ENCODE measurements at regions not wholly inside any gene's neighbourhood (a gene's known extent, or its start where the extent isn't known, plus 50 kb on each side); places are given as distances from the start of the nearest gene placed in this dataset.

DNA sequence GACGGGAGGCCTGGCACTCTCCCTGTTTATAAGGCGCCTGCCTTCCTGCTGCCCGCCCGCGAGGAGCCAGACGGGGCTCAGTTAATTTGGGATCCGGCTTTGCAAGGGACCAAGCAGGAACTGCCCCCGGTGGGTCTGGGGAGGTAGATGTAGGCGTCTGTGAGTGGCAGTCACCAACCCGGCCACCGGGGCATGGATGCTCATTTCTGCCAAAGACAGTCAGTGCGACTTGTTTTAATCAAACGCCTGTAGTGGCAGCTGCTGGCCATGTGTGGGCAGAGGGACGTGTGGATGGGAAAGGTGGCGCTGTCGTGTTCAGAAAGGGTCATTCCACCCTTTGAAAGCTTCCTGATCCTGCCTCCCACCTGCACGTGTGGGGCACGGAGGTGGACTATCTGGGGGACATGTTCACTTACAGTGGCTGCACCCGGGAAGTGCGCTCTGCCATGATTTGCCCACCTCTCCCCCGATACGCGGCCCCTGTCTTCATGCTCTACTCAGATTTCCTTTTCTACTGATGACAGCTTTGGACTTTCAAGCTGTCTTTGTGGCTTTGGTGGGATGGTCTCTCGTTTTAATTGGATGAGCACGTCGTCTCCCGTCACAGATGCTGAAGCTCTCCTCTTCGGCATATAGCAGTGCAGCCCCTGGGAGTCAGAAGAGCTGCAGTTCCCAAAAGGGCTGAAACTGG, 60.3 kb upstream of the CIBAR2 start (continued):
- TF ChIP-seq ZNF652 (CRISPR knock-in tag; IDR thresholded peaks at IDR 0.05; ENCODE audit: borderline replicate concordance, low read depth): peak; percentile 40; the same call in 1 of the 2 replicates
- TF ChIP-seq, protein P1, sequence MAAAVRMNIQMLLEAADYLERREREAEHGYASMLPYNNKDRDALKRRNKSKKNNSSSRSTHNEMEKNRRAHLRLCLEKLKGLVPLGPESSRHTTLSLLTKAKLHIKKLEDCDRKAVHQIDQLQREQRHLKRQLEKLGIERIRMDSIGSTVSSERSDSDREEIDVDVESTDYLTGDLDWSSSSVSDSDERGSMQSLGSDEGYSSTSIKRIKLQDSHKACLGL (CRISPR knock-in tag; IDR thresholded peaks at IDR 0.05): peak; percentile 50; the same call in 1 of the 2 replicates

DNA sequence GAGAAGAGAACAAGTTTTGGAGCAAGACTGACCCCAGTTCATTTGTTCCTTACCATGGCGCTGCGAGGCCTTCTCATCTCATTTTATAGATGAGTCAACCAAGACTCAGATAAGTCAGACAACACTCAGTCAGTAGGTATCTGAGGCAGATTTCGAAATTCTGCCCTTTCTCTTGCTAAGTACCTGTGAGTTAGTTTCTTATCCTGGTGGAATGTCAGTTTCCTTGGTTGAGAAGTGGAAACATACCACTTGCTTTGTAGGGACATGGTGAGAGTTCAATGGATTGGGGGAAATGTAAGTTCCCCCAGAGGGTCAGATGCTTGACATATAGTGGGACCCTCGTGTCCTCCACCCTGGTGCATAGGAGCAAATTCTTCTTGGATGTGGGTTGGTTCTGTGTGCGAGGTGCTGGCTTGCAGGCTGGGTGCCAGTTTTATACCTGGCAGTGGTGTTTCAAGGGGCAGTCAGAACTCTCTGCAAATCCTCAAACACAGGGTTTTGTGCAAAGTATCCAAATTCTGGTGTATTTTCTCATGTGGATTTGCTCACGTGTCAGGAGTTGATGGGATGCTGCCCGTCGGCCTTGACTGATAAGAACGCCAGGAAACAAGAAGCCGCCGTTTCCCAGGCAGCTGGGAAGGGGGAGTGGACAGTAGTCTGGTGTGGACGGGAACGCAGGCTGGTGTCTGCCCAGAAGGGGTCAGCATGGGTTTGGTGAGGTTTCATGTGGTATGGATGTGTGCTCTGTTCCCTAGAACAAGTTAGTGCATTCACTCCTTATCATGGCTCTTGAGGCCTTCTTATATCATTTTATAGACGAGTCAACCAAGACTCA, 61.1 kb upstream of the CIBAR2 start:
- peak overlapping the region; percentile 90 for H3K4me2 ChIP-seq (ENCODE audit: low read depth, low read length)
- no peak overlapping the region for H3K27ac ChIP-seq (ENCODE audit: extremely low read length, insufficient read depth, low read length)
- ATAC-seq (peak; percentile 38), DNase-seq (ENCODE audit: low spot score) (no peak), FAIRE-seq (peak; percentile 78)
- peak overlapping the region in 2 of 3 experiments; percentile 53 to 72; a peak in 2 of 6 replicates for H3K4me3 ChIP-seq (replicated peaks in 1 of 3; ENCODE audit: insufficient read depth in 1 of 3, low read depth in 2 of 3, low read length in 3 of 3)
- ChIA-PET POLR2A (interaction anchor here (1.2 to 6.6 kb wide), 7 partner anchors 8 to 37 kb away, joined by 3 to 39 read pairs (median 7); no protein-coding TSS in a partner anchor), CTCF (ENCODE audit: low intra/inter-chr PET ratio, low total read pairs) (interaction anchor here (1.2 to 1.6 kb wide), 2 partner anchors 32 to 58 kb away, joined by 4 to 6 read pairs; no protein-coding TSS in a partner anchor)
- H3K9me3 ChIP-seq (ENCODE audit: low read length): no peaks in the 10 kb centered on the region
- H3K79me2 ChIP-seq (ENCODE audit: insufficient read depth, low read length): peaks cover 8% of the 10 kb centered on the region
- no TSS peak for BruUV-seq (replicated peaks)
- 41% methylated on average over 14 of the region's 14 CpGs for WGBS (ENCODE audit: low lambda C conversion rate)
- intact Hi-C loops (cut with micrococcal nuclease; ENCODE audit: unreplicated experiment): loop anchor here (5.0 kb wide), 1 partner anchor 56 kb away; no protein-coding TSS in a partner anchor
- peaks cover 13 to 35% of the 10 kb centered on the region in 2 experiments; a peak in 4 of 5 replicates for H3K27me3 ChIP-seq (ENCODE audit: control insufficient read depth in 1 of 2, insufficient read depth in 2 of 2, low read length in 2 of 2)
- no peaks in the 10 kb centered on the region for H3K36me3 ChIP-seq (replicated peaks in 1 of 2; ENCODE audit: control insufficient read depth in 1 of 2, insufficient read depth in 2 of 2, low read length in 2 of 2)
- H2AFZ ChIP-seq (ENCODE audit: low read length): no peak overlapping the region
- in situ Hi-C loops (cut with HindIII; ENCODE audit: extremely low pct_ligation_motif_present, low pct_unique_long_range_greater_than_20kb): no loop called here
- peaks cover 62% of the 10 kb centered on the region for H3K4me1 ChIP-seq (ENCODE audit: insufficient read depth, low read length)
- peak overlapping the region; percentile 19; the same call in 1 of the 2 replicates for H3K9ac ChIP-seq (ENCODE audit: insufficient read depth, low read depth, low read length)
- peaks cover 29% of the 10 kb centered on the region; the same call in 1 of the 2 replicates for H4K20me1 ChIP-seq (ENCODE audit: insufficient read depth, low read length)
- TF ChIP-seq, protein P2, sequence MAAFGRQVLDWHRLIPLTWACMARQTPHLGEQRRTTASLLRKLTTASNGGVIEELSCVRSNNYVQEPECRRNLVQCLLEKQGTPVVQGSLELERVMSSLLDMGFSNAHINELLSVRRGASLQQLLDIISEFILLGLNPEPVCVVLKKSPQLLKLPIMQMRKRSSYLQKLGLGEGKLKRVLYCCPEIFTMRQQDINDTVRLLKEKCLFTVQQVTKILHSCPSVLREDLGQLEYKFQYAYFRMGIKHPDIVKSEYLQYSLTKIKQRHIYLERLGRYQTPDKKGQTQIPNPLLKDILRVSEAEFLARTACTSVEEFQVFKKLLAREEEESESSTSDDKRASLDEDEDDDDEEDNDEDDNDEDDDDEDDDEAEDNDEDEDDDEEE (CRISPR knock-in tag; IDR thresholded peaks at IDR 0.05): 0 out of 2 replicates have a peak, but pooled peaks have one; percentile 43
- TF ChIP-seq ZNF883 (CRISPR knock-in tag; IDR thresholded peaks at IDR 0.05; ENCODE audit: not compliant biosample characterization): peak; percentile 7
- peak; percentile 51 for TF ChIP-seq STAG1 (CRISPR knock-in tag; IDR thresholded peaks at IDR 0.05)
- TF ChIP-seq TOE1 (CRISPR knock-in tag; IDR thresholded peaks at IDR 0.05): no peak
- TF ChIP-seq ZNF607 (CRISPR knock-in tag; IDR thresholded peaks at IDR 0.05; ENCODE audit: borderline replicate concordance): peak; percentile 62; the same call in 1 of the 2 replicates
- no peak for TF ChIP-seq BRCA1 (CRISPR knock-in tag; IDR thresholded peaks at IDR 0.05)
- 0 out of 2 replicates have a peak, but pooled peaks have one; percentile 11 for TF ChIP-seq IRF2 (CRISPR knock-in tag; IDR thresholded peaks at IDR 0.05)
- TF ChIP-seq, protein P3, sequence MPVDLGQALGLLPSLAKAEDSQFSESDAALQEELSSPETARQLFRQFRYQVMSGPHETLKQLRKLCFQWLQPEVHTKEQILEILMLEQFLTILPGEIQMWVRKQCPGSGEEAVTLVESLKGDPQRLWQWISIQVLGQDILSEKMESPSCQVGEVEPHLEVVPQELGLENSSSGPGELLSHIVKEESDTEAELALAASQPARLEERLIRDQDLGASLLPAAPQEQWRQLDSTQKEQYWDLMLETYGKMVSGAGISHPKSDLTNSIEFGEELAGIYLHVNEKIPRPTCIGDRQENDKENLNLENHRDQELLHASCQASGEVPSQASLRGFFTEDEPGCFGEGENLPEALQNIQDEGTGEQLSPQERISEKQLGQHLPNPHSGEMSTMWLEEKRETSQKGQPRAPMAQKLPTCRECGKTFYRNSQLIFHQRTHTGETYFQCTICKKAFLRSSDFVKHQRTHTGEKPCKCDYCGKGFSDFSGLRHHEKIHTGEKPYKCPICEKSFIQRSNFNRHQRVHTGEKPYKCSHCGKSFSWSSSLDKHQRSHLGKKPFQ (CRISPR knock-in tag; IDR thresholded peaks at IDR 0.05; ENCODE audit: insufficient replicate concordance): no peak
- 0 out of 2 replicates have a peak, but pooled peaks have one; percentile 41 for TF ChIP-seq ZNF709 (CRISPR knock-in tag; IDR thresholded peaks at IDR 0.05)
- 0 out of 2 replicates have a peak, but pooled peaks have one; percentile 11 for TF ChIP-seq SMC3 (IDR thresholded peaks at IDR 0.05; ENCODE audit: low read length)
- 0 out of 2 replicates have a peak, but pooled peaks have one; percentile 7 for TF ChIP-seq BHLHE40 (IDR thresholded peaks at IDR 0.05; ENCODE audit: low read length)
- TF ChIP-seq SRF (IDR thresholded peaks at IDR 0.05; ENCODE audit: low read depth, low read length): no peak
- TF ChIP-seq ZMYM2 (CRISPR knock-in tag; IDR thresholded peaks at IDR 0.05): 0 out of 2 replicates have a peak, but pooled peaks have one; percentile 1
- peak; percentile 61 for TF ChIP-seq SALL1 (CRISPR knock-in tag; IDR thresholded peaks at IDR 0.05)
- TF ChIP-seq NCOA1 (CRISPR knock-in tag; IDR thresholded peaks at IDR 0.05): no peak
- TF ChIP-seq SIN3A (IDR thresholded peaks at IDR 0.05; ENCODE audit: borderline replicate concordance, low read depth, low read length): 0 out of 2 replicates have a peak, but pooled peaks have one; percentile 35
- TF ChIP-seq ZBTB7A (CRISPR knock-in tag; IDR thresholded peaks at IDR 0.05): peak; percentile 31; the same call in 1 of the 2 replicates
